KOPT-K1 (cell line): ENCODE measurements at regions not wholly inside any gene's neighbourhood (a gene's known extent, or its start where the extent isn't known, plus 50 kb on each side); places are given as distances from the start of the nearest gene placed in this dataset.

Experiments
- H3K27ac ChIP-seq: fragments of 200-600 bp; sonication (generic); 2 replicates; pipeline ENCODE4 v1.5.1; 2016; ENCODE audit warnings: antibody characterized with exemption, mild to moderate bottlenecking, low read depth, low read length; ENCODE audit not compliant: poor library complexity, severe bottlenecking
- H3K36me3 ChIP-seq: fragments of 200-600 bp; sonication (generic); 2 replicates; pipeline ENCODE4 v1.5.1; 2017; ENCODE audit warnings: antibody characterized with exemption, mild to moderate bottlenecking, low read length, moderate library complexity; ENCODE audit not compliant: insufficient read depth
- H3K9me3 ChIP-seq: fragments of 200-600 bp; sonication (generic); 2 replicates; pipeline ENCODE4 v1.5.1; 2017; ENCODE audit warnings: antibody characterized with exemption, low read length, mild to moderate bottlenecking; ENCODE audit not compliant: insufficient read depth, poor library complexity, severe bottlenecking

DNA sequence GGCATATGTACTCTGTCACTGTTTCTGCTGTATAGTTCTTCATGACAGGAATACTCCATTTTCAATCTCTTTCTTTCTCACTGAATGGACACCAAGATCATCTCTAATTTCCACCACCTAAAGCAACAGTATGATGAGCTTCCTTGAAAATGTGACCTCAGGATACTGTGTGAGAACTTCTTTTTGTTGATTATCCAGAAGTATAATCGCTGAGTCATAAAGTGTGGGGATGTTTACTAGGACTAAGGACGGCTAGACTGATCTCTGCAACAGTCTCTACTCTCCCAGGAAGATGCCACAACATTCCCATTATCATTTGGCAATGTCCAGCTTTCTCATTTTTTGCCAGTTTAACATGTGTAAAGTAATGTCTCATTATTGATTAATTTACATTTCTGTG, 70.3 kb downstream of the TNFSF18 start:
- Histone ChIP-seq H3K27ac (no peak overlapping the region), H3K36me3 (no peaks in the 10 kb centered on the region), H3K9me3 (no peaks in the 10 kb centered on the region)

DNA sequence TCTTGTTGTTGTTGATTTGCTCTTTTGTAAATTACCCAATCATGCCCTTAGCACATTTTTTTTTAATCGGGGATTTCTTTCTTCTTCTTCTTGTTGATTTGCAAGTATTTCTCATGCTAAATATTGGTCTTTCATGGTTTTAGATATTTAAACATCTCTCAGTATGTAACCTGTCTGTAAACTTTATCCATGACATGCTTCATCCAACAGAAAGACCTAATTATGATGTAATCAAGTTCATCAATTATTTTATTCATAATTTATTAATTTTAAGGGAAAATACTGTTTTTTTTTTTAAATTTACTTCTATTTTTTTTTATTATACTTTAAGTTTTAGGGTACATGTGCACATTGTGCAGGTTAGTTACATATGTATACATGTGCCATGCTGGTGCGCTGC, 69.8 kb downstream of the TNFSF18 start:
- no peak overlapping the region for H3K27ac ChIP-seq

More for the DNA sequence above, 69.8 kb downstream of the TNFSF18 start:
- H3K9me3 ChIP-seq: no peaks in the 10 kb centered on the region
- H3K36me3 ChIP-seq: no peaks in the 10 kb centered on the region
